ENCODE measurements at regions not wholly inside any gene's neighbourhood (a gene's known extent, or its start where the extent isn't known, plus 50 kb on each side); places are given as distances from the start of the nearest gene placed in this dataset.

DNA sequence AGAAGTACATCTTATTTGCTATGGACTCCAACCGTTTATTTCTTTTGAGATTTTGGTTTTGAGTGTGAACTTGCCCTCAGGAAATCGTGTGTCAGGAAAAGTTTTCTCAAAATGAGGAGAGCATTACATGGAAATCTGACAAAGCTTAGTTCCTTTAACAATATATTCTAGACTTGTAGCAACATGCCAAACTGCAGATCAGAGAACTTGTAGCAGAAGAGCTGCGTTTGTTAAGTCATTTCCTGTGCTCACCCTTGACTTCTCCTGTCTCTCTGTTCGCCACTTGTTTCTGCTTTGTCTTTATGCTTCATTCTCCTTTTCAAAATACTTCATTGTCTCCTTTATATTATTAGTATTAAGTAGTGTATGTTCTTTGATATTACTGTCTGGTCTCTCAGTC is 116.6 kb upstream of the FOXP2 start:
- no peak for DNase-seq
- Histone ChIP-seq H3K27me3 (no peaks in the 10 kb centered on the region), H3K27ac (no peak overlapping the region), H3K4me1 (no peaks in the 10 kb centered on the region), H3K4me3 (no peak overlapping the region), H3K9me3 (no peaks in the 10 kb centered on the region), H3K36me3 (no peaks in the 10 kb centered on the region)
- TF ChIP-seq, protein P1, sequence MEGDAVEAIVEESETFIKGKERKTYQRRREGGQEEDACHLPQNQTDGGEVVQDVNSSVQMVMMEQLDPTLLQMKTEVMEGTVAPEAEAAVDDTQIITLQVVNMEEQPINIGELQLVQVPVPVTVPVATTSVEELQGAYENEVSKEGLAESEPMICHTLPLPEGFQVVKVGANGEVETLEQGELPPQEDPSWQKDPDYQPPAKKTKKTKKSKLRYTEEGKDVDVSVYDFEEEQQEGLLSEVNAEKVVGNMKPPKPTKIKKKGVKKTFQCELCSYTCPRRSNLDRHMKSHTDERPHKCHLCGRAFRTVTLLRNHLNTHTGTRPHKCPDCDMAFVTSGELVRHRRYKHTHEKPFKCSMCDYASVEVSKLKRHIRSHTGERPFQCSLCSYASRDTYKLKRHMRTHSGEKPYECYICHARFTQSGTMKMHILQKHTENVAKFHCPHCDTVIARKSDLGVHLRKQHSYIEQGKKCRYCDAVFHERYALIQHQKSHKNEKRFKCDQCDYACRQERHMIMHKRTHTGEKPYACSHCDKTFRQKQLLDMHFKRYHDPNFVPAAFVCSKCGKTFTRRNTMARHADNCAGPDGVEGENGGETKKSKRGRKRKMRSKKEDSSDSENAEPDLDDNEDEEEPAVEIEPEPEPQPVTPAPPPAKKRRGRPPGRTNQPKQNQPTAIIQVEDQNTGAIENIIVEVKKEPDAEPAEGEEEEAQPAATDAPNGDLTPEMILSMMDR (IDR thresholded peaks at IDR 0.05) = no peak
- TF ChIP-seq POLR2A (IDR thresholded peaks at IDR 0.05) = no peak

DNA sequence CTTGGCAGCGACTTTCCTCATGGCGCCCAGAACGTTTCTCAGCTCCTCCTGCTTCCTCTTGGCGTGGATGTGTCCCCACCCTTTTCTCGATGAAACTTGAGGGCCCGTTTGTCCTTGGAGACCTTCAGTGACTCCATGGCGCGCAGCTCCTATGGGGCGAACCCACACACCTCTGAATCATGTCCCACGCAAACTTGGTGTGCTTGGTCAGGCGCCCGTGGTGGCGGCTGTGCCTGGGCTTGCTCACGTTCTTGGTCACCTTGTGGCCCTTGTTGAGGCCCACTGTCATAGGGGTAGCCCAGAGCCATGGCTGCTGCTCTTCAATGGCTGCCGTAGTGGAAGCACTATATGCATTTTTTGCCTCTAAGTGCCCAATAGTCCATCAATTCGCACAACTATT is 117.5 kb upstream of the FOXP2 start:
- Histone ChIP-seq H3K4me3 (no peak overlapping the region), H3K4me1 (no peaks in the 10 kb centered on the region), H3K36me3 (no peaks in the 10 kb centered on the region), H3K27ac (no peak overlapping the region), H3K27me3 (no peaks in the 10 kb centered on the region), H3K9me3 (no peaks in the 10 kb centered on the region)
- no peak for DNase-seq
- TF ChIP-seq, protein P1 (IDR thresholded peaks at IDR 0.05) = no peak
- TF ChIP-seq POLR2A (IDR thresholded peaks at IDR 0.05) = no peak

- no peak for TF ChIP-seq POLR2A (IDR thresholded peaks at IDR 0.05)
- H3K4me1 ChIP-seq = no peaks in the 10 kb centered on the region
These were observed 119.1 kb upstream of the FOXP2 start for GRCh38 chr7:114295522-114295921.

GRCh38 chr7:114294036-114294435 is 120.6 kb upstream of the FOXP2 start:
- DNase-seq = no peak
- no peak overlapping the region for H3K27ac ChIP-seq

More at GRCh38 chr7:114295522-114295921, 119.1 kb upstream of the FOXP2 start:
- H3K27ac ChIP-seq = no peak overlapping the region
- no peaks in the 10 kb centered on the region for H3K9me3 ChIP-seq
- no peak overlapping the region for H3K4me3 ChIP-seq
- DNase-seq = no peak
- no peaks in the 10 kb centered on the region for H3K36me3 ChIP-seq
- H3K27me3 ChIP-seq = no peaks in the 10 kb centered on the region

DNA sequence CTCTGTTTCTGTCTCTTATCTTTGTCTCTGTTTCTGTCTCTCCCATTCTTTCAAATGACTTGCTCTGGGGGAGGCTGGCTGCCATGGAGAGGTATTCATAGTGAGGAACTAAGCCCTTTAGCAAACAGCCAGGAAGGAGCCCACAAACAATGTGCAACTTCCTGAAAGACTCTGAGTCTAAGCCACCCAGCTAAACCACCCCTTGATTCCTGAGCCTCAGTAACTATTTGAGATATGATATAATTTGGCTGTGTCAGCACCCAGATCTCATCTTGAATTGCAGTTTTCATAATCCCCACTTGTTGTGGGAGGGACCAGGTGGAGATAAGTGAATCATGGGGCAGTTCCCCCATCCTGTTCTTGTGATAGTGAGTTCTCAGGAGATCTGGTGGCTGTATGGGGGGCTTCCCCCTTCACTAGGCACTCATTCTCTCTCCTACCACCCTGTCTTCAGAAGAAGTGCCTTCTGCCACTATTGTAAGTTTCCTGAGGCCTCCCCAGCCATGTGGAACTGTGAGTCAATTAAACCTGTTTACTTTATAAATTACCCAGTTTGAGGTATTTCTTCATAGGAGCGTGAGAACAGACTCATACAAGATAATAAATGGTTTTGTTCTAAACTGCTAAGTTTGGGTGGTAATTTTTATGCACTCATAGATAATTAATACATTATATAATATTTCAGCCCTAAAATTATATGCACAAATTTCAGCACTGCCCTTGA is 121.2 kb upstream of the FOXP2 start:
- no peak for TF ChIP-seq POLR2A (IDR thresholded peaks at IDR 0.05)
- TF ChIP-seq, protein P1 (IDR thresholded peaks at IDR 0.05) = no peak
- no peaks in the 10 kb centered on the region for H3K36me3 ChIP-seq
- H3K9me3 ChIP-seq = no peaks in the 10 kb centered on the region
- no peaks in the 10 kb centered on the region for H3K27me3 ChIP-seq
- H3K27ac ChIP-seq = no peak overlapping the region
- H3K4me1 ChIP-seq = no peaks in the 10 kb centered on the region
- no peak overlapping the region for H3K4me3 ChIP-seq
- no peak for DNase-seq

More at GRCh38 chr7:114294036-114294435, 120.6 kb upstream of the FOXP2 start:
- Histone ChIP-seq H3K36me3 (no peaks in the 10 kb centered on the region), H3K9me3 (no peaks in the 10 kb centered on the region), H3K27me3 (no peaks in the 10 kb centered on the region), H3K4me3 (no peak overlapping the region), H3K4me1 (no peaks in the 10 kb centered on the region)
- TF ChIP-seq, protein P1 (IDR thresholded peaks at IDR 0.05) = no peak
- TF ChIP-seq POLR2A (IDR thresholded peaks at IDR 0.05) = no peak

GRCh38 chr7:114279901-114280300 is 134.7 kb upstream of the FOXP2 start:
- Histone ChIP-seq H3K9me3 (no peaks in the 10 kb centered on the region), H3K4me1 (no peaks in the 10 kb centered on the region), H3K36me3 (no peaks in the 10 kb centered on the region), H3K27ac (no peak overlapping the region), H3K4me3 (no peak overlapping the region), H3K27me3 (no peaks in the 10 kb centered on the region)
- DNase-seq = no peak
- TF ChIP-seq POLR2A (IDR thresholded peaks at IDR 0.05) = no peak
- TF ChIP-seq, protein P1 (IDR thresholded peaks at IDR 0.05) = no peak
